PFSK-1 (cell line): ENCODE measurements at regions not wholly inside any gene's neighbourhood (a gene's known extent, or its start where the extent isn't known, plus 50 kb on each side); places are given as distances from the start of the nearest gene placed in this dataset.

Experiments used
- POLR2AphosphoS5 ChIP-seq: IDR thresholded peaks from 2 replicates; pipeline ENCODE4 v1.6.1; 2012; ENCODE audit warnings: low read depth, mild to moderate bottlenecking, control low read depth, low read length, moderate library complexity
- SIN3A ChIP-seq: IDR thresholded peaks from 2 replicates; pipeline ENCODE4 v1.6.1; 2012; ENCODE audit warnings: mild to moderate bottlenecking, low read length, moderate library complexity, borderline replicate concordance; ENCODE audit not compliant: insufficient read depth

GRCh38 chr2:138447889-138448570 is 53.5 kb upstream of the SPOPL start:
- TF ChIP-seq SIN3A, result no peak
- TF ChIP-seq POLR2AphosphoS5, result no peak
